Activated CD8-positive, alpha-beta T cell treated with anti-CD3 and anti-CD28 coated beads for 36 hours (primary cell): ENCODE measurements at regions not wholly inside any gene's neighbourhood (a gene's known extent, or its start where the extent isn't known, plus 50 kb on each side); places are given as distances from the start of the nearest gene placed in this dataset.

Source experiments
- ATAC-seq: fragments of 200-7000 bp; cut with Tn5 transposase; one replicate; pipeline ENCODE4 v1.10.0; 2021; ENCODE audit warnings: mild to moderate bottlenecking, moderate library complexity
- CTCF ChIA-PET: fragments of 350-600 bp; sonication (Branson Sonifier 250); formaldehyde crosslinking; loops from one replicate; lab custom pipeline; 2021; ENCODE audit warnings: antibody characterized with exemption; lab: Charles Lee
- POLR2A ChIA-PET: fragments of 350-600 bp; sonication (Branson Sonifier 250); formaldehyde crosslinking; loops from one replicate; lab custom pipeline; 2021; ENCODE audit warnings: antibody characterized with exemption; lab: Charles Lee
- DNase-seq: peaks from one replicate; pipeline ENCODE4 v3.0.0-alpha.2; 2020
- H3K27ac Mint-ChIP-seq: one replicate; pipeline ENCODE4 v1.8.0; 2021; ENCODE audit warnings: mild to moderate bottlenecking, mixed read lengths
- H3K27me3 Mint-ChIP-seq: one replicate; pipeline ENCODE4 v1.8.0; 2021; ENCODE audit warnings: mixed read lengths
- H3K36me3 Mint-ChIP-seq: one replicate; pipeline ENCODE4 v1.8.0; 2021; ENCODE audit warnings: low read depth, mixed read lengths
- H3K4me1 Mint-ChIP-seq: one replicate; pipeline ENCODE4 v1.8.0; 2021; ENCODE audit warnings: low read depth, mixed read lengths
- H3K4me3 Mint-ChIP-seq: one replicate; pipeline ENCODE4 v1.8.0; 2021; ENCODE audit warnings: mild to moderate bottlenecking, moderate library complexity, mixed read lengths
- H3K9me3 Mint-ChIP-seq: one replicate; pipeline ENCODE4 v1.8.0; 2021; ENCODE audit warnings: mixed read lengths
- CTCF ChIP-seq: fragments of 200-600 bp; IDR thresholded peaks from one replicate; pipeline ENCODE4 v1.8.0; 2022; ENCODE audit warnings: antibody characterized with exemption, mild to moderate bottlenecking
- intact Hi-C: fragments of 100-400 bp; cut with micrococcal nuclease; formaldehyde crosslinking; loops from one replicate; pipeline ENCODE4 v1.10.0; 2022

DNA sequence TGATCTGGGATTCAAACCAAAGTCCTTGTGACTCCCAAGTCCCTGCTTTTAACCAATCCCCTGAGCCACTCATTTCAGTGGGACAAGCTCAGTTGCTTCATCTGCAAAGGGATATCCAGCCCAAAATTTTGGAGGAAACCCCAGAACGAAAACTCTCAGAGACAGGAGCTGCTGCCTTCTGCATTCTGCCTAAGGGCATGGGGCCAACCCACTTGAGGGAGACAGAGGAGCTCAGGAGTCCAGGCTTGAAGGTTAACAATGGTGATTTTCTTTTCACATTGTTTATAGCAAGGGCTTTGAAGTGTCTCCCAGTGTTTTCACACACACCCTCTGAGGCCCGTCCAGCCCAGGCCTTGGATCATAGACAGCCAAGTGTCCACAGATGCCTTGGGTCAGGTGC, 148.1 kb upstream of the CTTNBP2NL start:
- ChIA-PET POLR2A (no interaction called here), CTCF (no interaction called here)
- Mint-ChIP-seq H3K9me3 (no peaks in the 10 kb centered on the region), H3K27ac (no peak overlapping the region), H3K27me3 (peaks cover 3% of the 10 kb centered on the region), H3K4me1 (no peaks in the 10 kb centered on the region), H3K4me3 (no peak overlapping the region), H3K36me3 (no peaks in the 10 kb centered on the region)
- DNase-seq: no peak
- no peak for ATAC-seq
- intact Hi-C loops: no loop called here
- TF ChIP-seq CTCF: no peak

DNA sequence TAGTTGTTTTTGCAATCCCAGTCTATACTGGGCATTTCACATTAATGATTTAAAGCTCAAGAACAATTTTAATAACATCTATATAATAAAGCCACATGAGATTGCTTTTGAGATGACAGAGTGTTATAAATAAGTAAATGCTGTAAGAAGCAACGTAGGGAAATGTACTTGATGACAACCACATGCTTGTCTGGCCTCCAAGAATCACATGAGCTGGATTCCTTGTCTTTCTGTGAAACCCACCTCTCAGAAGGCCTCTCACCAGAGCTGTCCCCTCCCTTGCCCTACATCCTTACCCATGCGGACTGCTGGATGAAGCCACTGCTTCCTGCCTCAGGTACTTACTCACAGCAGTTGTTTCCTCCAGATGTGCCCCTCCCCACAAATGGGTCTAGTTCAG, 145.1 kb upstream of the CTTNBP2NL start:
- POLR2A ChIA-PET: no interaction called here
- H3K36me3 Mint-ChIP-seq: no peaks in the 10 kb centered on the region
- no peak overlapping the region for H3K27ac Mint-ChIP-seq
- peaks cover 12% of the 10 kb centered on the region for H3K27me3 Mint-ChIP-seq
- intact Hi-C loops: no loop called here
- H3K4me1 Mint-ChIP-seq: no peaks in the 10 kb centered on the region
- no peak for ATAC-seq
- H3K9me3 Mint-ChIP-seq: no peaks in the 10 kb centered on the region
- no peak for TF ChIP-seq CTCF
- H3K4me3 Mint-ChIP-seq: no peak overlapping the region
- DNase-seq: no peak
- CTCF ChIA-PET: no interaction called here

GRCh38 chr1:112251766-112252506, 144.1 kb upstream of the CTTNBP2NL start:
- intact Hi-C loops: no loop called here
- Mint-ChIP-seq H3K36me3 (no peaks in the 10 kb centered on the region), H3K4me1 (no peaks in the 10 kb centered on the region), H3K4me3 (no peak overlapping the region), H3K9me3 (no peaks in the 10 kb centered on the region), H3K27ac (no peak overlapping the region), H3K27me3 (peaks cover 12% of the 10 kb centered on the region)
- TF ChIP-seq CTCF: no peak
- ATAC-seq (no peak), DNase-seq (no peak)
- CTCF ChIA-PET: no interaction called here
- POLR2A ChIA-PET: no interaction called here

- ChIA-PET POLR2A (no interaction called here), CTCF (no interaction called here)
- Mint-ChIP-seq H3K27ac (no peak overlapping the region), H3K4me1 (no peaks in the 10 kb centered on the region), H3K4me3 (no peak overlapping the region), H3K36me3 (no peaks in the 10 kb centered on the region), H3K9me3 (no peaks in the 10 kb centered on the region), H3K27me3 (peaks cover 14% of the 10 kb centered on the region)
- DNase-seq: no peak
- no peak for TF ChIP-seq CTCF
- intact Hi-C loops: no loop called here
- no peak for ATAC-seq
These were observed 142.6 kb upstream of the CTTNBP2NL start for GRCh38 chr1:112253366-112253765.

DNA sequence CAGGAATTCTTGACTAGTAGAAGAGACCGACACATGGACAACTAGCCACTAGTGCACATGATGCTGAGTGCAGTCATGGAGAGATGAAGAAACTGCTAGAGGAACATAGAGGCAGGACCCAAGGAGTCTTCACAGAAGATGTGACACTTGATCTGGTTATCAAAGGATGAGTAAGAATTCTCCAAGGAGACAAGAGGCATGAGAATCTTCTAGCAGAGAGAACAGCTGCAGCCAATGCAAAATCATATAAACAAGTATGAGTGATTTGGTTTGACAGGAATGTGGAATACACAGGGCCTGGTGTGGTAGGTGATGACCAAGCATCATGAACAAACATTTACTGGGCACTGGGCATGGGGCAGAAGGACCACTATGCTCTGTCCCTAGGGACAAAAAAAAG, 140.9 kb upstream of the CTTNBP2NL start:
- ChIA-PET CTCF (no interaction called here), POLR2A (interaction anchor here (0.6 kb wide), 1 partner anchor 152 kb away, joined by 3 read pairs; no protein-coding TSS in a partner anchor)
- intact Hi-C loops: no loop called here
- H3K27me3 Mint-ChIP-seq: peaks cover 14% of the 10 kb centered on the region
- H3K27ac Mint-ChIP-seq: no peak overlapping the region
- no peaks in the 10 kb centered on the region for H3K4me1 Mint-ChIP-seq
- ATAC-seq: no peak
- H3K4me3 Mint-ChIP-seq: no peak overlapping the region
- no peak for TF ChIP-seq CTCF
- H3K9me3 Mint-ChIP-seq: no peaks in the 10 kb centered on the region
- DNase-seq: no peak
- no peaks in the 10 kb centered on the region for H3K36me3 Mint-ChIP-seq
